ENCODE measurements at regions not wholly inside any gene's neighbourhood (a gene's known extent, or its start where the extent isn't known, plus 50 kb on each side); places are given as distances from the start of the nearest gene placed in this dataset.

DNA sequence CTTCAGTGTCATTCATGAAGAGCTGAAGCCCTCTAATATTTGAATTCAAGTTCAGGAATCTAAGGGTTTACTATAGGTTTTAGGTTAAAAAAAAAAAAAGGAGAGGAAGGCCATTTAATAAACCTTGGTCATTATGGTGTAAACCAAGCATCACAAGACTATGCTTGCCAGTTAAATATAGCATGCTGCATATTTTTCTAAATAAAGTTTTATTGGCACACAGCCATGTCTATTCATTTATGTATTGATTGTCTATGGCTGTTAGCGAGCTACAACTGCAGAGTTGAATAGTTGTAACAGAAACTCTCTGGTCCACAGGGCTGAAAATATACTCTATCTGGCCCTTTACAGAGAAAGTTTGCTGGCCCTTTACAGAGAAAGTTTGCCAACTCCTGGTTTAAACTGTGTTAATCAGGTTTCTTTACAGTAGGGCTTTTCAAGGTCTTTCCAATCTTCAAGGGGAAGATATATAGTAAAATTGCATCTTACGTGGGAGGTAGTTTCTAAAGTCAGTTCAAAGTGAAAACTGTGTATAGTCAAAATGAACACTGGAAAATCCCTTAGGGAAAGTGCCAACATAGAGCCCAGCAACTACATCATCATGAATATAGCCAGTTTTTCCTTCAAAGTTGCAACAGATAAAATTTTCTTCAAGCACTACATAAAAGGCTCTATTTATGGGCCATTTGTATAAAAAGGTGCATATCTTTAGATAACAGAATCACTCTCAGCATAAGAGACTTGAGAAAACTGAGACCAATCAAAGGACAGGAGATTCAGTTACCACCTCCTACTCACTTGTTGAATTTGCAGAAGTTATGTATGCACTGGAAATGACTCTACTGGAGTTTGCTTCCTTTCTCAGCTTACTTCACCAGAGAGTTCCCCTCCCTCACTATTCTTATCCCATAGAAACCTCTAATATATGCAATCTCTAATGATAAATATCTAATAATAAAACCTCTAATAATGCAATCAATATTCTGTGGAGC, 49.7 kb upstream of the FRMD4B start:
- no peak for DNase-seq

Measured in HCEC 1CT (cell line).